NCI-H526 (cell line): ENCODE measurements at regions not wholly inside any gene's neighbourhood (a gene's known extent, or its start where the extent isn't known, plus 50 kb on each side); places are given as distances from the start of the nearest gene placed in this dataset.
A peak's percentile ranks its signal among the peaks of the same experiment; 100 is the strongest.

Source experiments
- DNase-seq, 2 experiments: peaks; one replicate each; lab custom pipeline; 2025; lab: John Stamatoyannopoulos, UW

GRCh38 chr5:125506124-125506523, 759.7 kb upstream of the ZNF608 start:
- DNase-seq, result no peak

GRCh38 chr5:125508225-125508624, 761.8 kb upstream of the ZNF608 start:
- DNase-seq, result no peak

- no peak for DNase-seq
Observed at GRCh38 chr5:125510651-125511050, 764.2 kb upstream of the ZNF608 start.

- DNase-seq, result no peak
Observed at GRCh38 chr5:125517973-125518550, 771.6 kb upstream of the ZNF608 start.

GRCh38 chr5:125521289-125521688, 774.9 kb upstream of the ZNF608 start:
- no peak for DNase-seq

GRCh38 chr5:125525356-125525755, 778.9 kb upstream of the ZNF608 start:
- DNase-seq, result peak in 1 of 2 experiments; percentile 7

GRCh38 chr5:125526966-125527365, 780.5 kb upstream of the ZNF608 start:
- DNase-seq, result no peak

- DNase-seq, result no peak
Observed at GRCh38 chr5:125528881-125529280, 782.4 kb upstream of the ZNF608 start.

DNA sequence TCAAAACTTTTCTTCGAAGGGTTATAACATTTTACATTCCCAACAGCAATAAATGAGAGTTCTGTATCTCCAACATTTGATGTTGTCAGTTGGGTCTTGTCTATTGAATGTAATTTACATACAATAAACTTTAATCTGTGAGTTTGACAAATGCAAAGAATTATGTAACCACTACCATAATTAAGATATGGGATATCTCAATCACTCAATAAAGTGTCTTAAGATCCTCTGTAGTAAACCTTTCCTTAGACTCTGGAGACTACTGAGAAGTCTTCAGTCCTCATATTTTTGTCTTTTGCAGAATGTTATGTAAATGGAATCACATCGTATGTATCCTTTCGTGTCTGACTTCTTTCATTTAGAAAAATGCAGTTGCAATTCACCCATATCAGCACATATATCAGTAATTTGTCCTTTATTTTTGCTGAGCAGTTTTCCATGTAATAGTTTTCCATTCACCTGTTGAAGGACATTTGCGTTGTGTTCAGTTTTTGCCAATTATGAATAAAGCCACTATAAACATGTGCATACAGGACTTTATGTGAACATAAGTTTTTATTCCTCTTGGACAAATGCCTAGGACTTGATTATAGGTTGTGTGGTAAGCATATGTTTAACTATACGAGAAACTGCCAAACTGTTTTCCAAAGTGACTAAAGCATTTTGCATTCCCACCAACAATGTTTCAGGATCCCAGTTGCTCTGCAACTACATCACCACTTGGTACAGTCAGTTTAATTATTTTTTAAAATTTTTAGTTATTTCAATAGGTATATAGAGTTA, 784.6 kb upstream of the ZNF608 start:
- DNase-seq, result no peak

- DNase-seq, result no peak
Observed at GRCh38 chr5:125536095-125536494, 789.7 kb upstream of the ZNF608 start.

GRCh38 chr5:125536582-125536981, 790.1 kb upstream of the ZNF608 start:
- DNase-seq, result no peak

GRCh38 chr5:125537661-125538060, 791.2 kb upstream of the ZNF608 start:
- DNase-seq, result no peak

DNA sequence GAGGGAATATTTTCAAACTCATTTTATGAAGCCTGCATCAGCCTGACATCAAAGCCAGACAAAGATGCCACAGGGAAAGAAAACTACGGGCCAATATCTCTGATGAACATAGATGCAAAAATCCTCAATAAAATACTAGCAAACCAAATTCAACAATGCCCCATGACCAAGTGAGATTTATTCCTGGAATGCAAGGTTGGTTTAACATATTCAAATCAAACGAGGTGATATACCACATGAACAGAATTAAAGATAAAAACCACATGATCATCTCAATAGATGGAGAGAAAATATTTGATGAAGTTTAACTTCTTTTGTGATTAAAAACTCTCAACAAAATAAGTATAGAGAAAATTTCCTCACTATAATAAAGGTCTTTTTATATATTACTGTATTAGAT, 792.0 kb upstream of the ZNF608 start:
- no peak for DNase-seq

DNA sequence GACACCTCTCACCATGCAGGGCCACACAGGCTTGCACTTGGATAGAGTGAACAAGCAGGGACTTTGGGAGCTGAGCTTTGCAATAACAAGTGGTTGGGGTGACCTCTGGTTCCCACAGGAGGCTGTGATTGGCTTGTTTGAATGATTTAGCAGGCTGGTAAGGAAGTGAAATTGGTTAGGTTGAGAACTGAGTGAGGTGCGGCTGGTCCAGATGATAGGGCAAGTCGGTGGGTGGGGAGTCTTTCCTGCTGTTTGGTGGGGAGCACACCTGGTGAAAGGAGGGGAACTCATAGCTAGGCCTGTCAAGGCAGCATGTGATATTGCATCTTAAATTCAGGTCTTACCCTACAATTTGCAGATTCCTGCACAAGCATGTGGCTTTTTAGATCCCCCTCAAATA, 794.6 kb upstream of the ZNF608 start:
- DNase-seq, result no peak

DNA sequence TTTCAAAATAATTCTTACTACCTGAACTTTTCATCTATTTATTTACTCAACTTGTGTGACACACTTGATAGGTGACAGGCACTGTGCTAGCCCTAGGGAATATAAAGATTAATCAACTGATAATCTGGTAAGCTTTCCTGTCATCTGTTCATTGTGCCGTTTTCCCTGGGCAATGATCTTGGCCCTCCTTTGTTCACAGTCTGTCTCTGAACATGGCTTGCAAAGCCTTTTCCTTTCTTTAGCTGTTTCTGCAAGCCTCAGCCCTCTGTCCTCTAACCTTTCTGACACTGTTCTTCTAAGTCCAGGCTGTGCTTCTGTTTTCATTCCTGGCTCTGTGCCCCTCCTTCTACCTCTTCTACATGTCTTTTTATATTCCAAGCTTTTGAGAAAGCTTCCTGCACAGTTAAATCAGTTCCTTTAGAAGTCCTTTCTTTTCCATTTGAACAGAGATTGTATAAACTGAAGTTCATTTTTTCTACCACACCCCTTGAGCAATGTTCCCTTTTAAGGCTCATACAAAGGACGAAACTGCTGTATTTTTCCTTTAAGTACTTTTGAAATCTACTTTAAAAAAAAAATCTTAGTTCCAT, 803.0 kb upstream of the ZNF608 start:
- no peak for DNase-seq

DNA sequence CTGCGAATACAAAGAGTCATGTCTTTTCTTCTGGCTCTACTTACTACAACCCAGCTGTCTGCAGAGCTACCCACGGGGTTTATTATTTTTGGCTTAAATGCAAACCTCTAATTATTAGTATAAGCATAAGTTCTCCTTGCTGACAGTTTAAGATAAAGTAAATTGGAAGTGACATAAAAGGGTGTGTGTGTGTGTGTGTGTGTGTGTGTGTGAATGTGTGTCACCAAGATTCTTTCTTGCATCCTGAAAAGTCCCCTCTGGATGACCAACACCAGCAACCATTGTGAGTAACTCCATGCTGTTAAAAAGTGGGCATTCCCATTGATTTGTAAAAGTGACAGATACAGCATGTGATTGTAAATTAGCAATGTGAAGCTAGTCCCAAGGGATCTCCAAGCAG, 803.8 kb upstream of the ZNF608 start:
- DNase-seq, result no peak

GRCh38 chr5:125551246-125551645, 804.8 kb upstream of the ZNF608 start:
- DNase-seq, result no peak

GRCh38 chr5:125551797-125552196, 805.4 kb upstream of the ZNF608 start:
- DNase-seq, result no peak

DNA sequence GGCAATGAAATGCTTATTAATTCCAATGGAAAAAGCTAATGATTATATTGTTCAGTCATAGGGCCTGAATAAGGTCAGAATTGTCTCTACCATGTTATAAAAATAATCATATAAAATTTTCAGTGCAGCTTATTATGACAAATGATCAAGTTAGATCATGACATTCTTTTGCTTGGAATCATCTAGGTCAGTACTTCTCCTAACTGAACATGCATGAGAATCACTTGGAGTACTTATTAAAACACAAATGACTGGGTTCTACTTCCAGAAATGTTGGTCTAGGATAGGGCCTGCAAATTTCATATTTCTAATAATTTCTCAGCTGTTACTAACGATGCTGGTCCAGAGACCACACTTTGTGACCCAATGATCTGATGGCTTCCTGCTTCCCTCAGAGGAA, 806.0 kb upstream of the ZNF608 start:
- DNase-seq, result no peak

- no peak for DNase-seq
Observed at GRCh38 chr5:125554355-125554754, 807.9 kb upstream of the ZNF608 start.

- DNase-seq, result no peak
Observed at GRCh38 chr5:125555591-125555990, 809.2 kb upstream of the ZNF608 start.

- no peak for DNase-seq
Observed at GRCh38 chr5:125558016-125558415, 811.6 kb upstream of the ZNF608 start.

GRCh38 chr5:125558466-125558865, 812.0 kb upstream of the ZNF608 start:
- no peak for DNase-seq

DNA sequence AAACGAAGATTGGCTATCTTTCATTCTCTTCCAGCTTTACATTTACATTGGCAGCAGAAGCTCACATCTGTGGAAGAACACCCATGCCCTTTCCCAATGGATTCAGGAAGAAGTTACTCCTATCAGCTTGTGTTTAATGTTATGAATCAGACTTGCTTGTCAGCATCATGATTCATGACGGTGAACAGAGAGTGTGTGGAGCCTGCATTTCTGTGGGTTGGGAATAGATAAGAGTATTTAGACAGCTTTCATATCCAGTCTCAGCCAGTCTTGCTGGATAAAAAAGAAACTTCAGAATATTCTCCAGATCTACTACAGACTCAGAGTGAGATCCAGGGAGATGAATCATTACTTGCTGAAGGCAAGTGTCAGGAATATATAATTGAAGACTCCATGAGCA, 812.9 kb upstream of the ZNF608 start:
- no peak for DNase-seq
